LNCaP clone FGC (cell line): ENCODE measurements at regions not wholly inside any gene's neighbourhood (a gene's known extent, or its start where the extent isn't known, plus 50 kb on each side); places are given as distances from the start of the nearest gene placed in this dataset.

Experiments
- DNase-seq: peaks from one replicate; pipeline ENCODE4 v3.0.0-alpha.2; 2011; ENCODE audit warnings: low read depth
- H3K4me3 ChIP-seq: 2 replicates; pipeline ENCODE4 v1.5.1; 2011; ENCODE audit warnings: mild to moderate bottlenecking, low read depth, low read length, control low read depth
- TF ChIP-seq, protein P1 (sequence below): IDR thresholded peaks from 2 replicates; pipeline ENCODE4 v1.5.1; 2012; ENCODE audit warnings: mild to moderate bottlenecking; ENCODE audit not compliant: control insufficient read depth, insufficient read depth; ENCODE audit errors: extremely low read depth

DNA sequence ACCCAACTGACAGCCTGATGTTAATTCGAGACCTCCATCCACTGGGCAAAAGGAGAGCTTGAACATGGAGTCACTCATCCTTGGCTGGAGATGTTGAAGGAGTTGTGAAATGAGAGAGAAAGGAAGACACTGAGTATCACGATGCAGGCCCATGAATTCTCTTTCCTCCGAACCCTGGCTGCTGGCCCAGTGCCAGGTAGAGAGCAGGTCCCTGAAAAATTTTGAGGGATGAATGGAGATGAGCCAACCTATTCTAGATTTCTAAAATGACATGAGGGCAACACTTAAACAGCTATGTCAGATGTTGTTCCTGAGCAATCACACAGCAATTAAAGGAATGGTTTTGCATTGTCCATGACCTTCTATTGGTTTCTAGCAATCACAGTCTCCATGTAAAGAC is 355.1 kb upstream of the ZMIZ1 start:
- TF ChIP-seq, protein P1, sequence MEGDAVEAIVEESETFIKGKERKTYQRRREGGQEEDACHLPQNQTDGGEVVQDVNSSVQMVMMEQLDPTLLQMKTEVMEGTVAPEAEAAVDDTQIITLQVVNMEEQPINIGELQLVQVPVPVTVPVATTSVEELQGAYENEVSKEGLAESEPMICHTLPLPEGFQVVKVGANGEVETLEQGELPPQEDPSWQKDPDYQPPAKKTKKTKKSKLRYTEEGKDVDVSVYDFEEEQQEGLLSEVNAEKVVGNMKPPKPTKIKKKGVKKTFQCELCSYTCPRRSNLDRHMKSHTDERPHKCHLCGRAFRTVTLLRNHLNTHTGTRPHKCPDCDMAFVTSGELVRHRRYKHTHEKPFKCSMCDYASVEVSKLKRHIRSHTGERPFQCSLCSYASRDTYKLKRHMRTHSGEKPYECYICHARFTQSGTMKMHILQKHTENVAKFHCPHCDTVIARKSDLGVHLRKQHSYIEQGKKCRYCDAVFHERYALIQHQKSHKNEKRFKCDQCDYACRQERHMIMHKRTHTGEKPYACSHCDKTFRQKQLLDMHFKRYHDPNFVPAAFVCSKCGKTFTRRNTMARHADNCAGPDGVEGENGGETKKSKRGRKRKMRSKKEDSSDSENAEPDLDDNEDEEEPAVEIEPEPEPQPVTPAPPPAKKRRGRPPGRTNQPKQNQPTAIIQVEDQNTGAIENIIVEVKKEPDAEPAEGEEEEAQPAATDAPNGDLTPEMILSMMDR, result no peak
- no peak overlapping the region for H3K4me3 ChIP-seq
- no peak for DNase-seq

DNA sequence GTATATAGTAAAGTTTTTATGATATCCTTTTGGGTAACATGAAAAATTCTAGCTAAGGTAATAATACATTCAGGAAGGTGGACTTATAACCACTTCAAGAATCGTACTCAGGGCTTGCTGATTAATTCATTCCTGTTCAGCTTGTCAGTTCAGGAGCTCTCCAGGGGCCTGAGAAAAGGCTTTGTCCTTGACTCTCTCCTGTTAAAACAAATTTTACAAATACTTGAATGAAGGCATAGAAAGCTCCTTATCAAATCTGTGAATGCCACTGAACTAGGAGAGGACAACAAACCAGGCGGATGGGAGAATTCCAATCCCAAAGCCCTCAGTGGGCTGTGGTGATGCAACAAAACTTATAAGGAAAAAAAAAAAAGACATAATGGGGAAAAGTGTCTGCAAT is 354.5 kb upstream of the ZMIZ1 start:
- no peak overlapping the region for H3K4me3 ChIP-seq
- TF ChIP-seq, protein P1, result no peak
- no peak for DNase-seq

DNA sequence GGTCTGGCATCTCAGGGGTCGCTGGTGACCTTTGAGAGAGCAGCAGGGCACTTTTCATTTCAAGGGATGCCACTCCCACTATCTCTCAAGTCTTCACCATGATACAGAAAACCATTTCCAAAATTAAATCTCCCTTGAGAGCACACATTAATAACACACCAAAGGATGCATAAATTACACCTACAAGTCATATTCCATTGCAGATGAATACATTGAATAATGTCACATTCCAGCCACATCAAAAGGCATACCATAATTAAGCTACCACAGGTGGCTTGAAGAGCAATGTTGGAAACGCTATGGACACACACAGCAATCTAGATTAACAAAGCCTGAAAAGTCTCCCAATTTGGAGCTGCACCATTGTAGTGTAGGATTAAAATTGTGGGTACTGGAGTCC is 353.3 kb upstream of the ZMIZ1 start:
- DNase-seq, result no peak
- TF ChIP-seq, protein P1, result no peak
- H3K4me3 ChIP-seq, result no peak overlapping the region

DNA sequence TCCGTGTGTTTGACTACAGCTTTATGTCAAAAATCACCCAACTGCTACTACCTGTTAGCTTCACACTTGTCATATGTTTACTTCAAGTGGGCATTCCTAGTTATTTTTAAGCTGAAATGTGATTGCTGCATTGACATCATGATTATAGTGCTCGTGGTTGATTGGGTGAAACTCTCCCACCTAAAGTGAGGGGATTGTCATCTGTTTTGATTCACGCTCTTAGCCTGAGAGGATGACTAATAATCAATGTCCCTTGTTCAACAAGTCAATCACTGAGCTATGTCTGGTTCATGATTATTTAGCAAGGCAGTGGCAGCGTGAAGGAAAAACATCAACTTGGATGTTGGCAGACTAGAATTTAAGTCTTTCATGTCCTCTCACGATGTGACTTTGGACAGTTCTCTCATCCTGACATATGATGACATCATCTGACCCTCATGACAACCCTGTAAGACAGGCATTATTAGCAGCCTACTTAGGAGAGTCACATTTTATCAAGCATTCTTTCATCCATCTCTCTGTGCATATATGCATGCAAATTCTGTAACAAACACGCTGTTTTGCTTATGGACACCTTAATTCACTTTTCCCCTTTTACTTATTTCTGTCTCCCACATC is 352.6 kb upstream of the ZMIZ1 start:
- no peak for DNase-seq
- H3K4me3 ChIP-seq, result no peak overlapping the region
- TF ChIP-seq, protein P1, result no peak

DNA sequence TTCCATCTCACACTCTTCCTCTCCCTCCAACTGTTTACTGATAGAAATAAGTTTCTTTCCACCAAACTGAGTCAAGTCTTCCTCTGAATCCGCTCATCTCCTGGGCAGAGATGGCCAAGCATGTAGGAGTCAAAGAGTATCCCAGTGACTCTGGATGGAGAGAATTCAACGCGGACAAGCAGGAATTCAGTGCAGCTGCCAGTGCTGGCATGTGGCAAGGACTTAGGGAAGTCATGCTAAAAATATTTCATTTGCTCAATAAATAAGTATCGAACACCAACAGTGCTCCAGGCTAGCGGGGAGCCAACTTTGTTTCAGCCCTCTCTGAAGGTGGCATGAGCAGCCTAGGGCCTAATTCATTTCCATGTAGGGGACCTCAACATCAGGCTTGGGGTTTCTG is 351.6 kb upstream of the ZMIZ1 start:
- DNase-seq, result no peak
- TF ChIP-seq, protein P1, result no peak
- H3K4me3 ChIP-seq, result no peak overlapping the region

DNA sequence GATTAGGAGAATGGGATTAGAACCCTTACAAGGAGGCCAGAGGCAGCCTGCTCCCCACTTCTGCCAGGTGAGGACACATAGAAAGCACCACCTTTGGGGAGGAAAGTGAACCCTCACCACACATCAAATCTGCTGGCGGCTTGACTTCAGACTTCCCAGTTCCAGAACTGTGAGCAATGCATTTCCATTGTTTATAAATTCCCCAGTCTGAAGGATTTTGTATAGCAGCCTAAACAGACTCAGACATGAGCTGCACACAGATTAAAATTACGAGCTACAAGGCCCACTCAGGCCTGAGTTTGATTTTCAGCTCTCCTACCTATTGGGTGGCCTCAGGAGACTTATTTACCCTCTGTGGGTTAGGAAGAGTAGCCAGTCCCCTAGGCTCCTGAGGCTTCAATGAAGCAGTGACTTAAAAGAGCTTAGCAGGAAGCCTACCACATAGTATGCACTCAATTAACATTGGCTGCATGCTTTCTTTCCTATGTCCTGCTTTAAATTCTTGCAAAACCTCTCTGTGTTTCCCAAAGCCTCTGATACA is 350.7 kb upstream of the ZMIZ1 start:
- TF ChIP-seq, protein P1, result no peak
- no peak for DNase-seq
- H3K4me3 ChIP-seq, result no peak overlapping the region

DNA sequence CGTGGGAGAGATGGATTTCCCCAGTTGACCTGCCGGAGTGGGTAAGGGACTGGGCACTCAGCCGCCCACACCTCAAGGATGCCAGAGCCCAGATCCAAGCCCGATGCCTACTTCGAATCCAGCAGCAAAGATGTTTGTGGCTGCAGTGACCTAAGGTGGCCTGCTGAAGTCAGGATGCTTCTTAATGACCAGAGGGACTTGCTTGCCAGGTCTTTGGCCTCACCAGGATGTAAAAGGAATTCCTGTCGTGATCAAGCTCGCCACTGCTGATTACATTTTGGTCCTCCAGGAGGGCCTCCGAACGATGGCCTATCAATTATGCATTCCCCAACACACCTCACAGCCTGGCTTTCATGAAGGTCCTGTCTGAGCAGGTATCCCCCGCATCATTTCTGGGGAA is 349.5 kb upstream of the ZMIZ1 start:
- TF ChIP-seq, protein P1, result no peak
- no peak overlapping the region for H3K4me3 ChIP-seq
- no peak for DNase-seq
